Right renal cortex interstitium (tissue), 3 donors: ENCODE measurements at regions not wholly inside any gene's neighbourhood (a gene's known extent, or its start where the extent isn't known, plus 50 kb on each side); places are given as distances from the start of the nearest gene placed in this dataset.
"Not testable (repeated sequence)": the region's sequence is repeated elsewhere in the genome, so short reads cannot be mapped to it uniquely, and the experiment has no call there.

Experiments used
- DNase-seq, 3 donors: peaks; one replicate each; pipeline ENCODE4 v3.0.0-alpha.2; 2013; ENCODE audit warnings: low read depth in 3 of 3, low spot score in 2 of 3

- DNase-seq = not testable (repeated sequence)
These were observed 51.6 kb upstream of the WAC start for GRCh38 chr10:28481346-28481745.

GRCh38 chr10:28481968-28482367 lies 51.0 kb upstream of the WAC start:
- no peak for DNase-seq
